Stomach (tissue), 8 donors: ENCODE measurements at regions not wholly inside any gene's neighbourhood (a gene's known extent, or its start where the extent isn't known, plus 50 kb on each side); places are given as distances from the start of the nearest gene placed in this dataset.

Experiments used
- DNase-seq, 2 donors: peaks; one replicate each; pipeline versions ENCODE4 v3.0.0 to v3.0.0-alpha.2; 2013 to 2019
- H3K27ac ChIP-seq, 5 donors: fragments of 200-600 bp in 4 of 5; sonication (generic) in 4 of 5; one replicate each; pipeline ENCODE4 v1.5.1; 2013 to 2019; ENCODE audit warnings: mild to moderate bottlenecking in 1 of 5, moderate library complexity in 1 of 5
- H3K27me3 ChIP-seq, 3 donors: fragments of 200-600 bp; sonication (generic); one replicate each; pipeline ENCODE4 v1.5.1; 2017 to 2019; ENCODE audit warnings: mixed run types in 1 of 3
- H3K36me3 ChIP-seq, 4 donors: fragments of 200-600 bp; sonication (generic); 1 replicate in 3 of 4; 2 replicates in 1 of 4; pipeline ENCODE4 v1.5.1; 2016 to 2019
- H3K4me1 ChIP-seq, 4 donors: fragments of 200-600 bp; sonication (generic); one replicate each; pipeline ENCODE4 v1.5.1; 2016 to 2019
- H3K4me3 ChIP-seq, 4 donors: fragments of 200-600 bp; sonication (generic) in 3 of 4; one replicate each; pipeline ENCODE4 v1.5.1; 2016 to 2019; ENCODE audit warnings: mild to moderate bottlenecking in 1 of 4
- H3K9me3 ChIP-seq, 4 donors: fragments of 200-600 bp; sonication (generic); one replicate each; pipeline ENCODE4 v1.5.1; 2016 to 2019
- CTCF ChIP-seq, 7 experiments: fragments of 450-650 bp in 4 of 7; fragments of 200-600 bp in 3 of 7; sonication (generic) in 3 of 7; IDR thresholded peaks; one replicate each; pipeline ENCODE4 v1.5.1; 2016 to 2019; ENCODE audit warnings: antibody characterized with exemption in 7 of 7, control low read depth in 2 of 7, mild to moderate bottlenecking in 1 of 7
- EP300 ChIP-seq: sonication (generic); formaldehyde crosslinking; IDR thresholded peaks from one replicate; pipeline ENCODE4 v1.6.1; 2017; ENCODE audit warnings: antibody characterized with exemption
- POLR2A ChIP-seq, 4 donors: fragments of 450-650 bp; IDR thresholded peaks; one replicate each; pipeline ENCODE4 v1.6.1; 2016; ENCODE audit warnings: antibody characterized with exemption in 4 of 4, control low read depth in 2 of 4, mild to moderate bottlenecking in 1 of 4, moderate library complexity in 1 of 4
- POLR2AphosphoS5 ChIP-seq, 3 donors: sonication (generic); formaldehyde crosslinking; IDR thresholded peaks; one replicate each; pipeline ENCODE4 v1.6.1; 2016; ENCODE audit warnings: antibody characterized with exemption in 3 of 3
- WGBS, 5 donors: extraction: QIAGEN DNeasy Blood & Tissue Kit in 3 of 5; methylation state at CpG; one replicate each; pipeline versions ENCODE4 v1.1.5 to v1.1.7; 2013 to 2018; 5-methylcytosine and 5-hydroxymethylcytosine counted together
- intact Hi-C: fragments of 100-400 bp; cut with DNase I; formaldehyde crosslinking; loops from one replicate; pipeline ENCODE4 v1.15.1; 2023; ENCODE audit warnings: low total_unique reads
- donor health status: healthy with polysubstance abuse.
- donor health status: Bipolar disorder and iron deficiency.
- donor health status: healthy.

GRCh38 chr2:106582148-106583143, 95.3 kb downstream of the CD8B2 start:
- Histone ChIP-seq H3K4me3 (peak overlapping the region; percentile 21 to 43 (median 34)), H3K36me3 (no peaks in the 10 kb centered on the region), H3K27me3 (peaks cover 0 to 17% (median 11%) of the 10 kb centered on the region in 3 donors), H3K27ac (peak overlapping the region in 1 of 5 donors; percentile 24), H3K4me1 (peaks cover 4 to 13% (median 9%) of the 10 kb centered on the region in 4 donors), H3K9me3 (no peaks in the 10 kb centered on the region)
- 3 to 4% (median 4%) methylated on average over 29 of the region's 29 CpGs for WGBS, 5 donors
- TF ChIP-seq CTCF (IDR thresholded peaks at IDR 0.05), result peak in 5 of 7 experiments; percentile 68 to 77 (median 73)
- TF ChIP-seq POLR2AphosphoS5 (IDR thresholded peaks at IDR 0.05), result peak in 1 of 3 donors; percentile 48
- TF ChIP-seq EP300, result no peak
- TF ChIP-seq POLR2A (IDR thresholded peaks at IDR 0.05), result no peak
- DNase-seq, result peak; percentile 76 to 94
- intact Hi-C loops, result loop anchor here (10.0 kb wide), 1 partner anchor 478 kb away; no protein-coding TSS in a partner anchor

- peaks cover 0 to 17% (median 11%) of the 10 kb centered on the region in 3 donors for H3K27me3 ChIP-seq
- H3K36me3 ChIP-seq, result no peaks in the 10 kb centered on the region
- TF ChIP-seq EP300 (no peak), POLR2AphosphoS5 (IDR thresholded peaks at IDR 0.05) (no peak), CTCF (IDR thresholded peaks at IDR 0.05) (no peak), POLR2A (IDR thresholded peaks at IDR 0.05) (no peak)
- peak in 1 of 2 donors; percentile 29 for DNase-seq
- H3K27ac ChIP-seq, result no peak overlapping the region
- WGBS, 5 donors, result 35 to 74% (median 41%) methylated on average over 6 to 47 of the region's 47 CpGs
- no peak overlapping the region for H3K4me3 ChIP-seq
- intact Hi-C loops, result loop anchor here (10.0 kb wide), 1 partner anchor 480 kb away; no protein-coding TSS in a partner anchor
- H3K9me3 ChIP-seq, result no peaks in the 10 kb centered on the region
- peaks cover 4 to 13% (median 9%) of the 10 kb centered on the region in 4 donors for H3K4me1 ChIP-seq
Observed at GRCh38 chr2:106584304-106584954, 97.3 kb downstream of the CD8B2 start.

- no peaks in the 10 kb centered on the region for H3K27me3 ChIP-seq
Observed at GRCh38 chr2:106596844-106597243, 109.7 kb downstream of the CD8B2 start.

More at GRCh38 chr2:106596844-106597243, 109.7 kb downstream of the CD8B2 start:
- Histone ChIP-seq H3K36me3 (no peaks in the 10 kb centered on the region), H3K9me3 (no peaks in the 10 kb centered on the region), H3K27ac (no peak overlapping the region), H3K4me3 (no peak overlapping the region), H3K4me1 (peaks cover 0 to 8% (median 0%) of the 10 kb centered on the region in 4 donors)
- no peak for DNase-seq
- 68 to 77% (median 73%) methylated on average over 4 of the region's 4 CpGs for WGBS, 5 donors
- intact Hi-C loops, result no loop called here
- TF ChIP-seq EP300 (no peak), CTCF (IDR thresholded peaks at IDR 0.05) (peak in 2 of 7 experiments; percentile 21)
